ENCODE measurements at regions not wholly inside any gene's neighbourhood (a gene's known extent, or its start where the extent isn't known, plus 50 kb on each side); places are given as distances from the start of the nearest gene placed in this dataset.

GRCh38 chr3:166243511-166243910 is 406.3 kb upstream of the BCHE start:
- no peak for DNase-seq

- no peak for DNase-seq
These were observed 385.9 kb upstream of the BCHE start for GRCh38 chr3:166223120-166223519.

- no peak for DNase-seq
These were observed 374.2 kb upstream of the BCHE start for GRCh38 chr3:166211451-166211850.

DNA sequence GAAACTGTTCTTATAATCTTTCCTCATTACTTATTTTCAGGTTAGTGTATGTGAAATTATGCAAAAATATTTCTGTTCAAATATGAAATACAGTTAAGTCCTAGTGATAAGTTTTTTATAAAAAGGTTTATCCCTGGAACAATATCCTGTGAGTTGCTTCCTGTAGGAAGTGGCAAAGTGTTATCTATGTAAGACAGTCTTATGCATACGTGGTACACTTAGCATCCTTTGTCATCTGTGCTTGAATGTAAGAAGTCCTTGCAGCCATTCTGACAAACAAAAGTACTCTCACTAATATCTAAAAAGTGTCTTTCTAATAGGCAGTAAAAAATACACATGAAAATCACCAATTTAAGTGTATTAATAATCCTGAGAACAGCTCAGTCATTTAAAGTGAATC is 372.5 kb upstream of the BCHE start:
- DNase-seq = no peak

DNA sequence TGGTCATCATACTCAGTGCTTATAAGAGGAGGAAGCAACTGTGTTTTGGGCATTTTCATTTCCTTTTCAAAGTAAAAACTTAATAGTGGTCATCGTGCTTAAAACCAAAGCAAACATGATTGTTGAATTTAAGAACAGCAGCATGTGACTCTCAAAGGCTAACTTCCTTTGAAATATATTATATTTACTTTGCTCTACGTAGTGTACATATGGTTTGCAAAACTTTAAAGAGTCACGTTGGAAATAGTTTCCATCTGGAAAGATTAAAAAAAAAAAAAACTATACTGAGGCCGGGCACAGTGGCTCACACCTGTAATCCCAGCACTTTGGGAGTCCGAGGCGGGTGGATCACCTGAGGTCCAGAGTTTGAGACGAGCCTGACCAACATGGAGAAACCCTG is 367.9 kb upstream of the BCHE start:
- DNase-seq = no peak

DNA sequence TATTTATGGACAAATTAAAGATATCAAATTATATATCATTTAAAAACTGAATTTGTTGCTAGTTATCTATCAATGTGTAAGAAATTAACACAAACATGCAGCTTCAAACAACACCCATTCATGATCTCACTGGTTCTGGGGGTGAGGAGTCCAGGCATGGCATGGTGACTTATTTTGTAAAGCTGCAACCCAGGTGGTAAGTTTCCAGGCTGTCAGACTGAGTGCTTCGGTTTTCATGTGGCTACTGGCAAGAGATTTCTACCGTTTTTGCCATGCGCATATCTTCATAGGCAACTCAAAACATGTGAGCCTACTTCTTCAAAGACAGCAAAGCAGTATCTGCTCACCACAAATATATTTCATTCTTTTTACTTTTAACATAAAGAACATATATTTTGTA is 364.3 kb upstream of the BCHE start:
- no peak for DNase-seq

GRCh38 chr3:166199491-166199890 is 362.3 kb upstream of the BCHE start:
- DNase-seq = no peak

GRCh38 chr3:166195808-166196207 is 358.6 kb upstream of the BCHE start:
- DNase-seq = no peak

- no peak for DNase-seq
These were observed 354.2 kb upstream of the BCHE start for GRCh38 chr3:166191411-166191810.

GRCh38 chr3:166190360-166190759 is 353.1 kb upstream of the BCHE start:
- no peak for DNase-seq

- no peak for DNase-seq
These were observed 350.0 kb upstream of the BCHE start for GRCh38 chr3:166187237-166187636.

- DNase-seq = no peak
These were observed 348.8 kb upstream of the BCHE start for GRCh38 chr3:166186003-166186402.

DNA sequence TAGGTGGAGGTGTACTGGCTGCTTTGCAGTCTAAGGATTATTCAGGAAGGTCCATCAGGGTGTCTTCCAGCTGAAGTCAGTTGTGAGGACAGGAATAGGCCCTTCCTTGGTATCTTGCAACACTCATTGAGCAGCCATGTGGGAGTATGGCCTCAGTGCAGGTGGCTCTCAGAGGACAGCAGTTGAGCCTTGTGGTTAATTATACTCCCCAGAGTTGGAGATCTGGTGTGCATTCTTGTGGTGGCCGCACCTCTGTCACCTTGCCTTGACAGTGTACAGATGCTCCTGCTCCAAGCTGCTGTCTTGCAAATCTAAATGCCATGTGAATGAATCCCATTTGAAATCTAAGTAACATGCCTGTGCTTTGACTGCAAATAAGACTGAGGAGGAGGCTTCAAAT is 339.9 kb upstream of the BCHE start:
- no peak for DNase-seq

GRCh38 chr3:166171695-166172094 is 334.5 kb upstream of the BCHE start:
- DNase-seq = no peak

DNA sequence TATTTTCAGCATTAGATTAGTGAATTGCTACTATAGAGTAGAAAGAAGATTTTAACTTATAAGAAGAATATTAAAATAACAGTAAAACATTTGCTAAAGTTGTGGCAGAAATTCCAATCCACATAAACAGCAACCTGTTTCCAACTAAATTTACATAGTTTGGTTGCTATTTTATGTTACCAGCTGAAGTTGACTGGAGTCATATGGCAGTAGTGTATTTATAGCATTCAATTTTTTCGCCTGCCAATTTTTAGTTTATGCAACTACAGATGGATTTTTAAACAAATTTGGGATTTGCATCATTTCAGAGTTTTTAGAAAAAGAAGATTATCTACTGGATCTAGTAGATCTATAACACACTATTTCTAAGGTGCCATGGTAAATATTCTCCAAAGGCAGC is 332.5 kb upstream of the BCHE start:
- DNase-seq = no peak

GRCh38 chr3:166127969-166128368 is 290.7 kb upstream of the BCHE start:
- no peak for DNase-seq

- no peak for DNase-seq
These were observed 288.0 kb upstream of the BCHE start for GRCh38 chr3:166125179-166125578.

GRCh38 chr3:166123576-166123975 is 286.4 kb upstream of the BCHE start:
- no peak for DNase-seq

- DNase-seq = no peak
These were observed 285.9 kb upstream of the BCHE start for GRCh38 chr3:166123088-166123487.

DNA sequence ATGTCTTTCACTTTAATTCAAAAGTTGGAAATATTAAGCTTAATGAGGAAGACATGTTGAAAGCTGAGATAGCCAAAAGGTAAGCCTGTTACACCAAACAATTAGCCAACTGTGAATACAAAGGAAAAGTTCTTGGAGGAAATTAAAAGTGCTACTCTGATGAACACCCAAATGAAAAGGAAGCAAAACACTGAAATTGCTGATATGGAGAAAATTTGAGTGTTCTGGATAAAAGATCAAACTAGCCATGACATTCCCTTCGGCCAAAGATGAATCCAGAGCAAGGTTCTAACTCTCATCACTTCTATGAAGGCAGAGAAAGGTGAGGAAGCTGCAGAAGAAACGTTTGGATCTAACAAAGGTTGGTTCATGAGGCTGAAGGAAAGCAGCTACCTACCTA is 280.8 kb upstream of the BCHE start:
- no peak for DNase-seq

DNA sequence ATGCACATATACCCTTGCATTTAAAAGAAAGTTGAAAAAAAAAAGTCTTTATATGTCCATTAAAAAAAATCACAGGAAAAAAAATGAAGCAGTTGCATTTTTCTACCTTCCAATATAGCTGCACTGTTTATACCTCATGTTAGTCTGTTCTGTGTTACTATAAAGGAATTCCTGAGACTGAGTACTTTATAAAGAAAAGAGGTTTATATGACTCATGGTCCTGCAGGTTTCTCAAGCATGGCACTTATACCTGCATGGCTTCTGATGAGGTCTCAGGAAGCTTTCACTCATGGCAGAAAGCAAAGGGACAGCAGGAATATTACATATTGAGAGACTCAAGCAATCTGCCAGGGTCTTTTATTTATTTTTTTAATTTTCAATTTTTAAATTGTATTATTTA is 277.2 kb upstream of the BCHE start:
- DNase-seq = no peak

GRCh38 chr3:166111562-166111961 is 274.3 kb upstream of the BCHE start:
- DNase-seq = no peak

DNA sequence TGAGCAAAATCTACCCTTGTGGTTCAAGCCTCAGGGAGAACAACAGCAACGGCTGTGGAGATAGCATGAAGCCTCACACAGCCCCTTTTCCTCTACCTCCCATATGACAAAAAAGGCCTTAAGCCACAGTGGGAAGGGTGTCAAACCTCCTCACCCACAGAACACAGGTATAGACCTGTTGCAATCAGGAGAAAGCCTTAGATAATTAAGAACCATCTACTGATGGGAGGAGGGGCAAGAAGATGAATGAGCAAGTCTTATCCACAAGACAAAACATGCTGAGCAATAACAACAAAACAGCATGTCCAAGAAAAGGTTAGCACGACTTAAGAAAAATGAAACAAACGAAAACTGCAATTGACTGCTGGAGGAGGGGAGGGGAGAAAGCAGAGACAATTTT is 272.9 kb upstream of the BCHE start:
- no peak for DNase-seq

- no peak for DNase-seq
These were observed 267.7 kb upstream of the BCHE start for GRCh38 chr3:166104938-166105337.

DNA sequence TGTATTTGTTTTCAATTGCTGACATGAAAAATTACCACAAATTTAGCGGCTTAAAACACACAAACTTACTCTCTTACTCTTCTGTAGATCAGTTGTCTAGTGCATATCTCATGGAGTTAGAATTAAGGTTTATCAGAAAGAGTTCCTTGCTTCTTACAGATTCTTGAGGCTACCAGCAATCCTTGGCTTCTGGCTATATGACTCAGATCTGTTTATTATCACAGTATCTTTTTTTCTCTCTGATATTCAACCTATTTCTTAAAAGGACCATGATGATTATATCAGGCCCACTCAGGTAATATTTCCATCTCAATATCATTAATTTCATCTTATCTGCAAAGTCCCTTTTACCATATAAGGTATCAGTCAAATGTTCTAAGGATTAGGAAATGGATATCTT is 263.5 kb upstream of the BCHE start:
- no peak for DNase-seq

Data from anterior cingulate cortex (tissue), 58 donors.